Stimulated activated CD8-positive, alpha-beta memory T cell treated with anti-CD3 and anti-CD28 coated beads, Interleukin-15, amount 100 ng/mL, for 4 hours (primary cell): ENCODE measurements at regions not wholly inside any gene's neighbourhood (a gene's known extent, or its start where the extent isn't known, plus 50 kb on each side); places are given as distances from the start of the nearest gene placed in this dataset.
"Not testable (repeated sequence)": the region's sequence is repeated elsewhere in the genome, so short reads cannot be mapped to it uniquely, and the experiment has no call there.

Source experiments
- DNase-seq, 2 donors: peaks; one replicate each; pipeline ENCODE4 v3.0.0-alpha.2; 2020; ENCODE audit warnings: low read depth in 2 of 2

DNA sequence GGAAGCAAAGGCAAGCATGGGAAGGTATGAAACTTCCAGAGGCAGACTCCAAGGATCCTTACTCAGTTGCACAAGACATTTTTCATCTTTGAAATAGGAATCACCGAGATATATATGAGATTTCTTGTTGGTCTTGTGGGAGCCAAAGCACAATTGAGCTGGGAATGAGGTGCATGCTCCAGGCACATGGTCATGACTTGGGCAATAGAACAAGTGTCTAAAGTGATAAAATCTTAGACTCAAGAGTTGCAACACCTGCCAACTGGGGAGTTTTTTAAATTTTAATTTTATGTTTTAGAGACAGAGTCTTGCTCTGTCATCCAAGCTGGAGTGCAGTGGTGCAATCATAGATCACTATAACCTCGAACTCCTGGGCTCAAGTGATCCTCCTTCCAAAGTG is 169.5 kb upstream of the ADCY1 start:
- no peak for DNase-seq

- no peak for DNase-seq
Measured at GRCh38 chr7:45407730-45408408, 166.3 kb upstream of the ADCY1 start.

GRCh38 chr7:45408409-45408737 is 165.8 kb upstream of the ADCY1 start:
- no peak for DNase-seq

GRCh38 chr7:45410893-45411292 is 163.3 kb upstream of the ADCY1 start:
- DNase-seq: no peak

DNA sequence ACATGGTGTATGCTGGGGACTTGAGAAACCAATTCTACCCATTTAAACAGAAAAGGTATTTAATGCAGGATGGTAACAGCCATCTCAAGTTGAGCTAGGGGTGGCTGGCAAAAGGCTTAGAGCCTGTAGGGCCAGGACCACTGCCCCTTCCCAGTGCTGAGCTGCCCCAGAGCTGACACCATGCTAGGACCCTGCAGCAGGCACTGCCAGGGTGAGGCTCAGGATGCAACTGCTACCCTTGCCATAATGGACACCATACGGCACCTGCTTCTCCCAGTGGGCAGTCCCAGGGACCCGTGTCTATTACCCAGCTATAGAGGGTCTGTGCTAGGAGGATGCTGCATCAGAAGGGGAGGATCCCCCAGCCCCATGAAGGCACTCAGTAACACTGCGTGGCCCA is 160.7 kb upstream of the ADCY1 start:
- no peak for DNase-seq

DNA sequence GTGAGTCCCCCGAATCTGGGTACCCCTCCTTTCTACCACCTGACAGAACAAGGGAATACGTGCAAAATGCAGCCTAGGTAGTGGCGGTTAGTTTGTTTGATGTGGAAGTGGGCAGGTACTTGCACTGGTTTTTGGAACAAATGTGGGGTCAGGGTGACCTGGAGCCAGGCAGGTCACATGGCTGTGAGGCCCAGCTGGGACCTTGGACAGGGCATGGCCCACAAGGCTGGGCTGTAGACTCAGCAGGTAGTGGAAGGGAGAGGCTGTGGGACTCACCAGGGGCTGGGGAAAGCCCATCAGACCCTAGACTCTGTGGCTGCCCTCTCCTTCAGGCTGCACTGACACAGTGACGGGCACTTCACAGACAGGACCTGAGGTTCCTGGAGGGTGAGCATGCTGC is 159.9 kb upstream of the ADCY1 start:
- DNase-seq: no peak

GRCh38 chr7:45415265-45415664 is 158.9 kb upstream of the ADCY1 start:
- no peak for DNase-seq

DNA sequence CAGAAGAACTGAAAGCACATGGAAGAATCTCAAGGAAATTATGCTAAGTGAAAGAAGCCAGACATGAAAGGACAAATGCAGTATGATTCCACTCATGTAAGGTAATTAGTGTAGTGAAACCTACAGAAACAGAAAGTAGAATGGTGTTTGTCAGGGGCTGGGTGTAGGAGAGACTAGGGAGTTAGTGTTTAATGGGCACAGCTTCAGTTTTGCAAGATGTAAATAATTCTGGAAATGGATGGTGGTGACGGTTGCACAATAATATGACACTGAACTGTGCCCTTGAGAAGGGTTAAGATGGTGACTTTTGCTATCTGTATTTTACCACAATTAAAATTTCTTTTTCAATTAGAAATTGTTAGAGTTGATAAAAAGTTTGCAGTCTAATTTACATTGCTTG is 157.3 kb upstream of the ADCY1 start:
- DNase-seq: no peak

DNA sequence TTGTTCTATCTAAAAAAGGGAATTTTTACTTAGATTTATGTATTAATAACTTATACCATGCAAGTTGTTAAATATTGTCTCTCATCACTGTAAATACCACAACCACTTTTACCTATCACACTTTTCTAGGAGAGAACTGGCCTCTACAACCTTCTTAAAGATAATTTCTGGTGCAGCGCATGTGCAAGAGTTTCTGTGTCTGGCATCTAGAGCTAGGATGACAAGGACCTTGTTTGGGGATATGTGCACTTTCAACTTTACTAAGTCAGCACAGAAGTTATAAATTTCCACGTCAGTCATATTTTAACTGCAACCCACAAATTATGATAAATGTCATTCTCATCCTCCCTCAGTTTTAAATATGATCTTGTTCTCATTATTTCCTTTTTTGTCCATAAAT is 156.9 kb upstream of the ADCY1 start:
- no peak for DNase-seq

DNA sequence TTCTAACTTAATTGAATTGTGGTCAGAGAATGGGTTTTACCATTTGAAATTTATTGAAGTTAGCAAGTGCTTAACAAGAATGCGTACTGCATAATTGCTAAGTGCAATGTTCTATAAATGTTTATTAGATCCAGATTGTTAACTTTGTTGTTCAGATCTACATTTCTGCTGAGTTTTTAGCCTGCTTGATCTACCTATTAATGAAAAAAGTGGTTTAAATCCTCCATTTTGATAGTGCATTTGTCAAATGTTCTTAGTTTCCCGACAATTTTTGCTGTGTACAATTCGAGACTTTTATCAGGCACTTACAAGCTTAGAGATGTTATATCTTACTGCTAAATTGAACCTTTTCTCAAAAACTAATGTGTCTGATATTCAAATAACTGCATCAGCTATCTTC is 156.4 kb upstream of the ADCY1 start:
- DNase-seq: no peak

- DNase-seq: no peak
Measured at GRCh38 chr7:45420843-45421495, 153.2 kb upstream of the ADCY1 start.

DNA sequence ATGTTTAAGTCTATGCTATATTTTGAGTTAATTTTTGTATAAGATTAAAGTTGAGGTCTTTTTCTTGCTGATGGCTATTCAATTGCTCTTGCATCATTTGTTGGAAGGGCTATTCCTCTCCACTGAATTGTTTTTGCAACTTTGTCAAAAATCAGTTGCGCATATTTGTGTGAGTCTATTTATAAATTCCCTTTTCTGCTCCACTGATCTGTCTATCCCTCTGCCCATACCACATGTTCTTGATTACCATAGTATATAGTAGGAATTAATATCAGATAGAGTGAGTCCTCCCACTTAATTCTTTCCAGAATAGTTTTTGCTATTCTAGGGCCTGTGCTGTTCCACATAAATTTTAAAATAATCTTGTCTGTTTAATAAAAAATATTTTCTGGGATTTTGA is 152.4 kb upstream of the ADCY1 start:
- DNase-seq: no peak

- DNase-seq: no peak
Measured at GRCh38 chr7:45430397-45430796, 143.8 kb upstream of the ADCY1 start.

DNA sequence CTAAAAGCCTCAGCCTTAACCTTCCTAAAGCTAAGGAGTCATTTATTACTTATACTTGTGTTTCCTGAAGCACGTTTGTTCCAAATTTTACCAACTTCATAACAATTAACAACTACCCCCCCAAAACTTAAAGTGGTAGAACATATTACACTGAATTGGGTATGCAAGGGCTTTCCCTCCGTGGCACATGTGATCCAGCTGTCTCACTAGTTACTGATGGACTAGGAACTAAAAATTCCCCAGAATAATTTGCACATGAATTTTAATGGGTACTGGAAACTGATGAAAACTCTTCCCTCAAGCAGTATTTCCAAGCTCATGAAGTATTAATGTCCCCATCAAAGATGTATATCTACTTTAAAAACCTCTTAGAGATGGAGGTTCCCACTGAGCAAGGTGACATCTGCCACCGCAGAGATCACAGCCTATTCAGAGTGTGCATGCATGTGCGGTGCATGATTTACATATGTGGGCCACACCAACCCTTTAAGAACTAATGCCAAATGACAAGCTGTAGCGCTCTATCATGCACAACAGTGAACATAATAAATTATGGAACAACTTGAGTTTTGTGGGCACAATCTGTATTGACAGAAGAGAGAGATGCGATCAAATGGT is 139.9 kb upstream of the ADCY1 start:
- no peak for DNase-seq

GRCh38 chr7:45435131-45435530 is 139.0 kb upstream of the ADCY1 start:
- no peak for DNase-seq

DNA sequence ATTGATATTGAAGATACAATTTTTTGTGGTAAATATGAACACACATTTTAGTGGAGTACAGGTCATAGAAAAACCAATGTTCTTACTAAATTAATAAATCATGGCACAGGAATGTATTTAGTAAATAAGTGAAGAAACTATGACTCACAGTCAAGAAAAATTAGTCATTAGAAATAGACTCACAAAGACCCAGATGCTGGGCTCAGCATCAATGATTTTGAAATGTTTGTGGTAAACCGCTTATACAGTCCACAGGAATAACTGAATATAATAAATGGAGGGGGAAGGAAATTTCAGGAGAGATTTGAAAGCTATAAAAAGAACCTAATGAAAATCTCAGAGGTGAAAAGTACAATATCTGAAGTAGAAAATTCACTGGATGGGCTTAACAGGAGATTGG is 138.3 kb upstream of the ADCY1 start:
- no peak for DNase-seq

DNA sequence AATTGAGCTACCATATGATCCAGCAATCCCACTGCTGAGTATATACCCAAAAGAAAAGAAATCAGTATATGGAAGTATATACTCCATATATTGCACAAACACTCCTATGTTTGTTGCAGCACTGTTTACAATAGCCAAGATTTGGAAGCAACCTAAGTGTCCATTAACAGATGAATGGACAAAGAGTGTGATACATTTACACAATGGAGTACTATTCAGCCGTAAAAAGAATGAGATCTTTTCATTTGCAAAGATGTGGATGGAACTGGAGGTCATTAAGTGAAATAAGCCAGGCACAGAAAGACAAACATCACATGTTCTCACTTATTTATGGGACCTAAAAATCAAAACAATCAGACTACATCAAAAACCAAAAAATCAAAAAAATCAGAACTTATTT is 133.4 kb upstream of the ADCY1 start:
- DNase-seq: not testable (repeated sequence)

GRCh38 chr7:45443263-45443662 is 130.9 kb upstream of the ADCY1 start:
- DNase-seq: no peak

DNA sequence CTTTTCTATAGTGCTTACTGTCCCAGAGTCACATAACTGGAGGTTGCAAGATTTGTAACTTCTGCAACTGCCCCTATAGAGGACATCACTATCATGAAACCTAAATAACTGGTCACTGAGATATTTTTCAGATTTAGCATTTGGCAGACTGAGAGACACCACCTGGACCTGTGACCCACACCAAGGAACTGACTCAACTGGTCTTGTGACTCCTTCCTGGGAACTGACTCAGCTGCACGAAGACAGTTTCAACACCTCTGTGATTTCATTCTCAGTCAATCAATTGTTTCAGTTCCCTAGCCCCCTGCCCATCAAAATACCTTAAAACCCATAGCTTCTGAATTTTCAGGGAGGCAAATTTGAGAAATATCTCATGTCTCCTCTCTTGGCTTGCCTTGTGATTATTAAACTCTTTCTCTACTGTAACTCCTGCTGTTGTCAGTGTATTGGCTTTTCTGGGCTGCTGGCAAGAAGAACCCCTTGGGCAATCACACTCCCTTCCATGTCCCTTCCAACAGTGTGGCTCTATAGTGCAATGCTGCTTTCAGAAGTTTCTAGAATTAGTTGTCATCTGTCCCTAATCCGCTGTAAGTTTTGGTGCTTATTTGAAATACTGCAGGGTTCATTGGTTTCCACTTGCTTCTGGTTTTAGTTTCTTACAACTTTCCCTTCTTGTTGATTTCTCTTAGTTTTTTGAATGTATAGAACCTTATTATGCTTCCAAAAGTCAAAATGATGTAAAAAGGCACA is 127.8 kb upstream of the ADCY1 start:
- DNase-seq: no peak

DNA sequence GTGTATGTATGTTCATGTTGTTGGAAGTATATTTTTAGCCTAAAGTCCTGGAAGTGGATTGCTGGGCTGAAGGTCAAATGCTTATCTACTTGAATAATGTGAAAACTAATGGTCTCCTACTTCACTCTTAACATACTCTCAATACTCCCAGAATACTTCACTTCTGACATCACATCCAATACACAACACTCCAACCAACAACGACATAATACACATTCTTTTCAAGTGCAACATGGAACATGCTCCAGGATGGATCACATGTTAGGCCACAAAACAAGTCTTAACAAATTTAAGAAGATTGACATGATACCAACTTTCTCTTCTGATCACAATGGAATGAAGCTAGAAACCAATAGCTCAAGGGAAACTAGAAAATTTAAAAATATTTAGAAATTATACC is 126.9 kb upstream of the ADCY1 start:
- no peak for DNase-seq

DNA sequence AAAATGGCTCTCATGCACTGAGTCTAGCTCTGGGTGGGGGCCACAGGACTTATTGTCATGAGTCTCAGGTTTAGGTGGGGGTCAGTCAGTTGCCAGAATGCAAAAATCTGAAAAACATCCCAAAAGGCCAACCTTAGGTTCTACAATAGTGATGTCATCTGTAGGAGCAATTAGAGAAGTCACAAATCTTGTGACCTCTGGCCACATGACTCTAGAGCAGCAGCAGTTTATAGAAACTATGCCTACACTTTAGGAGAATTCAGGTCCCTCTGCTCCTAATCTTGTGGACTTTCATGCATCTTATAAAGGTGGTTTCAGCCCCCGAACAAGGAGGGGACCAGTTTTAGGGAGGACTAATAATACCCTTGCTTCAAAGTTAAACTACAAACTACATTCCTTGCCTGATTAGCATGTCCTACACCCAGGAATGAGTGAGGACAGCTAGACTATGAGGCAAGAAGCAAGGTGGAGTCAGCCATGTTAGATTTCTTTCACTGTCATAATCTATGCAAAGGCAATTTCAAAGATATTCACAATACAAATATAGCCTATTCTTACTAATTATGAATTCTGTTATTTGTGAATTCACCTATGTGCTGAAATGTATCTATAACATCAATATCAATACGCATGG is 123.5 kb upstream of the ADCY1 start:
- DNase-seq: no peak

DNA sequence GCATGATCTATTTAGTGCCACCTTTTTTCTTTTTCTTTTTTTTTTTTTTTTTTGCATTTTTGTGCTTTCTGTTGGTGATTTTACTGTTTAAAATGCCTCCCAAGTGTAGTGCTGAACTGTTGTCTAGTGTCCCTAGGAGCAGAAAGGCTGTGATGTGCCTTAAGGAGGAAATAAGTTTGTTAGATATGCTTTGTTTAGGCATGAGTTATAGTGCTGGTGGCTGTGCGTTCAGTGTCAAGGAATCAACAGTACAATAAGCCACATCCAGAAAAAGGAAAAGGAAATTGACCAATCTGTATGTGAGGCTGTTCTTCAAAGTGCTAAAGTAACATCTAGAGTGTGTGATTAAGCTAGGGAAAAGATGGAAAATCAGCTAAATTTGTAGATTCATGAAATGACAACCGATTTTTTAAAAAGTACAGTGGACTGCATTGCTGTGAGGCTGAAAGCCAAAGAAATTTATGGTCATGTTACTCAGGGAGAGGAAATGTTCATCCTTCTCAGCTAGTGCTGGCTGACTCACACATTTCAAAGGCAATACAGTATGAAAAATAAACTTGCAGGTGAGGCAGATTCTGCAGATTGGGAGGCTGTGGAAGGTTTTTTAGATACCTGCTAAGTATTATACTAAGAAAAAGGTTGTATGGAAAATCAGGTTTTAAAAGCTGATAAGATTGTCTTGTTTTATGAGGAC is 122.7 kb upstream of the ADCY1 start:
- DNase-seq: no peak
